Astrocyte (in vitro differentiated cells and primary cell): ENCODE measurements at regions not wholly inside any gene's neighbourhood (a gene's known extent, or its start where the extent isn't known, plus 50 kb on each side); places are given as distances from the start of the nearest gene placed in this dataset.

Source experiments
- CTCF ChIP-seq: IDR thresholded peaks from 2 replicates; pipeline ENCODE4 v1.5.1; 2011; ENCODE audit warnings: low read depth, mild to moderate bottlenecking, inconsistent platforms, low read length, moderate library complexity; ENCODE audit not compliant: insufficient read depth
- EZH2 ChIP-seq: IDR thresholded peaks from 2 replicates; pipeline ENCODE4 v1.6.1; 2012; ENCODE audit warnings: mild to moderate bottlenecking, low read length, inconsistent platforms; ENCODE audit not compliant: insufficient read depth

DNA sequence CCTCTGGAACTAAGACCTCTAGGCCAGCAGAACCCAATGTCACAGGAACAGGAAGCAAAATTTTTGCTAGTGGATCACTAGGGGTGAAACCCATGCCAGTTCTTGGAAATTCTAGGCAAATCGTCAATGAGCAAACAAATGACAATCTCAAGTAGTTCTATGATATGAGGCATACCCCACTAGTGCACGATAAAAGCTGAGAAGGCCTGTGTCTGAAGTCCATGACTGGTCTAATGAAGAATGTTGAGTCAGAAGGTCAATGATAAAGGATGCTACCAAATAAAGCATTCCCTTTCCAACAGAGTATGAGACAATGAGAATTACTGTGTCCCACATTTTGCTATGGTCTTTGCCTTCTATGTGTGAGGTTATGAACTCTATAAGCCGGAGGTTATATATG is 149.4 kb upstream of the NOX3 start:
- TF ChIP-seq CTCF = no peak
- no peak for TF ChIP-seq EZH2
